Dendritic cell treated with granulocyte-macrophage colony-stimulating factor and Interleukin-4, amounts not matched to agents 40 ng/mL and 50 ng/mL, for 4 days (primary cell): ENCODE measurements at regions not wholly inside any gene's neighbourhood (a gene's known extent, or its start where the extent isn't known, plus 50 kb on each side); places are given as distances from the start of the nearest gene placed in this dataset.

Source experiments
- H3K27ac Mint-ChIP-seq: one replicate; pipeline ENCODE4 v1.8.0; 2022; ENCODE audit warnings: mild to moderate bottlenecking, mixed read lengths
- H3K27me3 Mint-ChIP-seq: one replicate; pipeline ENCODE4 v1.8.0; 2022; ENCODE audit warnings: mild to moderate bottlenecking, mixed read lengths
- H3K36me3 Mint-ChIP-seq: one replicate; pipeline ENCODE4 v1.8.0; 2022; ENCODE audit warnings: low read depth, mixed read lengths
- H3K4me1 Mint-ChIP-seq: one replicate; pipeline ENCODE4 v1.8.0; 2022; ENCODE audit warnings: low read depth, mixed read lengths
- H3K4me3 Mint-ChIP-seq: one replicate; pipeline ENCODE4 v1.8.0; 2022; ENCODE audit warnings: mild to moderate bottlenecking, moderate library complexity, mixed read lengths
- H3K9me3 Mint-ChIP-seq: one replicate; pipeline ENCODE4 v1.8.0; 2022; ENCODE audit warnings: mixed read lengths
- intact Hi-C: fragments of 100-400 bp; cut with micrococcal nuclease; formaldehyde crosslinking; loops from one replicate; pipeline ENCODE4 v1.15.0; 2022

DNA sequence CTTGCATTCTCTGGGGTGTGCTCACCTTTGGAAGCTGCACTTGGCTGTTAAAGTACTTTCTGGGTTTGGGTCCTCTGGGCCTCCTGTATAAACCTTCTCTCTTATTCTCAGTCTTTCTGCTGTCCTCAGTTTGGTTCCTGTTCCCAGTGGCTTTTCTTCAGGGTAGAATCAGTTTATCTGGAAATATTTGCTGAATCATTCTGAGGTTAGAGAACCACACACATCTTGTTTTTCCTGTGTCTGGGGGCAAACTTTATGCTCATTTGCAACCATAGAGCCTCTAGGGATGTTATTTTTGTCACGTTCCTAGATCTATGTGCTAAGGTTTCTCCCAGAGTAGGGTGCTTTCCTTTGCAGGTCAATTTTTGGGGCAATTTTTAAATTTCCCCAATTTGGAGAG, 224.3 kb upstream of the C11orf87 start:
- Mint-ChIP-seq H3K9me3 (peaks cover 11% of the 10 kb centered on the region), H3K27me3 (no peaks in the 10 kb centered on the region), H3K27ac (no peak overlapping the region), H3K4me3 (no peak overlapping the region), H3K36me3 (no peaks in the 10 kb centered on the region), H3K4me1 (no peaks in the 10 kb centered on the region)
- intact Hi-C loops, result no loop called here

DNA sequence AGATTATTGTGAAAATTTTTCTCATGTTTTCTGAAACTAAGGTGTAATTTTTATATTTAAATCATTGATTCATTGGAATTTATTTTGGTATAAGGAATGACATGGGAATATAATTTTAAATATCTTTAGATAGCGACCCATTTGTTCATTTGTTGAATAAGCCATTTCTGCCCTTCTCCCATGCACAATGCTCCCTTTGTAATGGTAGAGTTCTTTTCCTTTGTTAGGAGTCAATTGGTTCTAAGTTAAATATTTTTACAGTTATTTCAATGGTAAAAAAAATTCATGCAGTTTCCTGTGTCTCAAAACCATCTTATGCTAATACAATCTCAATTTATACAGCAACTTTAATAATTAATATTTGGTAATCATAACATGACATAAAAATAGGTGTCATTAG, 218.8 kb upstream of the C11orf87 start:
- intact Hi-C loops, result no loop called here
- no peaks in the 10 kb centered on the region for H3K4me1 Mint-ChIP-seq
- H3K4me3 Mint-ChIP-seq, result no peak overlapping the region
- peaks cover 14% of the 10 kb centered on the region for H3K9me3 Mint-ChIP-seq
- no peaks in the 10 kb centered on the region for H3K27me3 Mint-ChIP-seq
- no peaks in the 10 kb centered on the region for H3K36me3 Mint-ChIP-seq
- H3K27ac Mint-ChIP-seq, result no peak overlapping the region

DNA sequence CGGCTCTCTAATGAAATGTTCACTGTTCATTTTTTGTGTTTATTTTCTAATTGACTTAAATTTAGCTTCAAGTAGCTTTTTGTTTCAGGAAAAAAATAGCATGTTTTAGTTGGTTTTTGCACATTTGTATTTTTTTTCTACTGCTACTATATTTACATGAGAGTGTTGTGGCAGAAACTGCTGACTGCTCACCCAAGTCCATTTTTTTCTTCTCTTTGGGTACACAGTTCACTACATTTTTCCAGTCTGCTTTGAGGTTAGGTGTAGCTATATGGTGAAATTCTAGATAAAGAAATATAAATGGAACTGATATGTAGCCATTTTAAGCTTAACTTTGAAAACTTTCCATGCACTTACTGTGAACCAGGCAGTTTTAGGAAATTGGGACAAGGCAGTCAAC, 216.7 kb upstream of the C11orf87 start:
- H3K4me3 Mint-ChIP-seq, result no peak overlapping the region
- H3K27me3 Mint-ChIP-seq, result no peaks in the 10 kb centered on the region
- intact Hi-C loops, result no loop called here
- H3K9me3 Mint-ChIP-seq, result peaks cover 14% of the 10 kb centered on the region
- H3K27ac Mint-ChIP-seq, result no peak overlapping the region
- no peaks in the 10 kb centered on the region for H3K36me3 Mint-ChIP-seq
- no peaks in the 10 kb centered on the region for H3K4me1 Mint-ChIP-seq

DNA sequence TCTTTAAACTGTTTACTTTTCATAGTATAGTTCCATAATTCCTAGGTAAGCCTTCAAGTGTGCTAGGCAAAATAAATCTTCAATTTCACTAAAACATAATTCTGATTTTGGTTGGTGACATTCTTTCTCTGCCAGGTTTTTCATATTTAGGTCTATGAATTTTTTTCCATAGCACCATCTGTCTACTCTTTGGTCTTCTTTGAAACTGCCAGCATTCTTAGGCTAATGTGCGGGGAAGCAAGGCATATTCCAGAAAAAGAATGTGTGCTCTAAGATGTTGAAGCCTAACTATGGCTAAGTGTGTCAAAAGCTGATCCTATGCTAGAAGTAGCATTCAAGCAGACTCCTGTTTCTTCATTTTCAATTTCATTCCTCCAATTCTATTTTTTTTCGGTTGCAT, 213.9 kb upstream of the C11orf87 start:
- H3K36me3 Mint-ChIP-seq, result no peaks in the 10 kb centered on the region
- H3K4me1 Mint-ChIP-seq, result no peaks in the 10 kb centered on the region
- no peaks in the 10 kb centered on the region for H3K27me3 Mint-ChIP-seq
- H3K4me3 Mint-ChIP-seq, result no peak overlapping the region
- intact Hi-C loops, result no loop called here
- peaks cover 29% of the 10 kb centered on the region for H3K9me3 Mint-ChIP-seq
- H3K27ac Mint-ChIP-seq, result no peak overlapping the region

DNA sequence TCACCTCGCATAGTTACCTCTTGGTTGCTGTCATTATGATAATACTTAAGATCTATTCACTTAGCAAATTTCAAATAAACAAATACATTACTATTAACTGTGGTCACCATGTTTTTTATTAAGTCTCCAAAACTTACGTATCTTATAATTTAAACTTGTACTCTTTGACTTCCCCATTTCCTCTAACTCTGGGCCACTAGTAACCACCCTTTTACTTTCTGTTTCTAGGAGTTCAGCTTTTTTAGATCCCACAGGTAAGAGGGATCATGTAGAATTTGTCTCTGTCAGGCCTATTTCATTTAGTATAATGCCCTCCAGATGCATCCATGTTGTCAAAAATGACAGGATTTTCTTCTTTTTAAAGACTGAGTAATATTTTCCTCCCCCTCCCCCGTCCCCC, 212.4 kb upstream of the C11orf87 start:
- no peak overlapping the region for H3K27ac Mint-ChIP-seq
- H3K4me1 Mint-ChIP-seq, result no peaks in the 10 kb centered on the region

DNA sequence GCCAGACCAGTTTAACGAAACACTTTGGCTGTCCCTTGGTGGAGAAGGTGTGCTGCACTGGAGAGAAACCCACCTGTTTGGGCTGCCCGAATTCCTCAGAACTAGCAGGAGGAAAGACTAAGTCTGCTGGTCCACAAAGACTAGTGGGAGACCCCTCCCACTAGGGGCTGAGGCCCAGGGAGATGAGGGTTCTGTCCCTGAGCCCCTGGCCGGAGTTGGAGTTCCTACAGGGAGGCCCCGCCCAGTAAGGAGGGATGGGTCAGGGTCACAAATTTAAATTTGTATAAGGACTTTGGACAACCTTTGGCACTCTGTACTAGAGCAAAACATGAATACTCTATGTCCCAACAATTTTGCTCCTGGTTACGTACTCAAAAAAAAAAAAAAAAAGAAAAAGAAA, 200.8 kb upstream of the C11orf87 start:
- Mint-ChIP-seq H3K27me3 (no peaks in the 10 kb centered on the region), H3K9me3 (peaks cover 51% of the 10 kb centered on the region), H3K36me3 (no peaks in the 10 kb centered on the region), H3K4me3 (no peak overlapping the region), H3K4me1 (no peaks in the 10 kb centered on the region), H3K27ac (no peak overlapping the region)
- intact Hi-C loops, result no loop called here

More for the DNA sequence above, 212.4 kb upstream of the C11orf87 start:
- no peak overlapping the region for H3K4me3 Mint-ChIP-seq
- H3K36me3 Mint-ChIP-seq, result no peaks in the 10 kb centered on the region
- intact Hi-C loops, result no loop called here
- H3K27me3 Mint-ChIP-seq, result no peaks in the 10 kb centered on the region
- peaks cover 29% of the 10 kb centered on the region for H3K9me3 Mint-ChIP-seq

DNA sequence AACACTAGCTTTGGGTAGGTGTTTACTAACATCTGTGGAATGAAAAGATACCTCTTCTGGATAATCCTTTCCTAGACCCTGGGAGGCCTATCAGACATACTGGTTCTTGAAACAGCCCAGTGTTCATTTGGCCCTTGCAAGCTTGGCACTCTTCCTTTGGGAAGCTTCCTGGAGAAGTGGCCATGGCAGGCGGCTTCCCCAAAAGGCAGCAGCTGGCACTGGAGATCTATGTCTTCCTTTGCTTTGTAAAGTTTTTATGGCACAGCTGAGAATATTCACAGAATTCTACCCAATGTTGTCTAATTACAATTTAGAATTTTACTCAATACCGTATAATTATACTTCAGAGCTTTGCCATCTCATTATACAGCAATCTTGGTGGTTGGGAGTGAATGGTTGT, 199.2 kb upstream of the C11orf87 start:
- Mint-ChIP-seq H3K9me3 (peaks cover 42% of the 10 kb centered on the region), H3K27ac (no peak overlapping the region), H3K27me3 (no peaks in the 10 kb centered on the region), H3K4me3 (no peak overlapping the region), H3K4me1 (no peaks in the 10 kb centered on the region), H3K36me3 (no peaks in the 10 kb centered on the region)
- intact Hi-C loops, result no loop called here

DNA sequence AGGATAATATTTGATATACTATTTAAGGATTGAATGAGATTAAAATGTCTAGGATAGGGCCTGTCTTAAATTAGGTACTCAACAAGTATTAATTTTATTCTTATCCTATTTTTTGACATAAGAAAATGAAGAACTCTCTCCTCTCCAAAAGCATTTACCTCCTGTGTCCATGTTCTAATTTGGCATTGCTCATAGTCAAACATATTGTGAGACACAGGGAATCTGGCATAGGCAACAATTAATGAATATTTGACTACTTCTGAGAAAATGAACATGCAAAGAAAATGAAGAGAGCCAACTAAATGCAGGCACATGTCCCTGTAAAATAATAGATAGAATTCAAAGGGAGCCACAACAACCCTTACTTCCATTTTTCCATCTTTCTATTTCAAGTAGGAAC, 198.5 kb upstream of the C11orf87 start:
- intact Hi-C loops, result no loop called here
- no peaks in the 10 kb centered on the region for H3K4me1 Mint-ChIP-seq
- no peak overlapping the region for H3K4me3 Mint-ChIP-seq
- H3K27me3 Mint-ChIP-seq, result no peaks in the 10 kb centered on the region
- H3K9me3 Mint-ChIP-seq, result peaks cover 36% of the 10 kb centered on the region
- H3K27ac Mint-ChIP-seq, result no peak overlapping the region
- no peaks in the 10 kb centered on the region for H3K36me3 Mint-ChIP-seq

DNA sequence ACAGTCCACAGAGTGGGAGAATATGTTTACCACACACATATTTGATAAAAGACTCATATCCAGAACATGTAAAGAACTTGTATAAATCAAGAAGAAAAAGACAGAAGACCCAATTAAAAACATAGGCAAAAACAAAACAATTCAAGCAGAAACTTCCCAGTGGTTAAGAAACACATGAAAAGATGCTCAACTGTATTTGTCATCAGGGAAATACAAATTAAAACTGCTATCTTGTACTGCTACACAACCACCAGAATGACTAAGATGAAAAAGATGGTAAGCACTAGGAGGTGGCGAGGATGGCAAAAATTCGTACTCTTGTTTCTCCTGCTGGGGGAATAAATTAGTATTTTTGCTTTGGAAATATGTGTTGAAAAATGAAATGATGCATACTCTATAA, 192.3 kb upstream of the C11orf87 start:
- Mint-ChIP-seq H3K36me3 (no peaks in the 10 kb centered on the region), H3K27me3 (no peaks in the 10 kb centered on the region), H3K27ac (no peak overlapping the region), H3K9me3 (no peaks in the 10 kb centered on the region), H3K4me3 (no peak overlapping the region), H3K4me1 (no peaks in the 10 kb centered on the region)
- intact Hi-C loops, result no loop called here

DNA sequence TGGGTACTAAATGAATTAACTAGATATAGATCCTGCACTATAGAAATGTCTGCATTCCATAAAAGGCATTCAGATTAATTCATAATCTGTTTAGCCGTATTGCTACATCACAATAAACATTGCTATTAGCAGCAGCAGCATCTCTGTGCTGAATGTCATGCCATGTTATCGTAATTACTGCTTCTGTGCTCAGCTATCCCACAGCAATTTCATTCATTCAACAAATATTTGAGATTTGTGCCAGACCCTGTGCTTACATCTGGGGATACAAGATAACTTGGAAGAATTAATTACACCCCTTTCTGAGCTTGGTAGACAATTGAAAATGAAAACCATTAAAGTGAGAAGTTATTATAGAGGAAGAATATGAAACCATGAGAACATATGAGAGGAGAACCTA, 185.8 kb upstream of the C11orf87 start:
- Mint-ChIP-seq H3K27me3 (no peaks in the 10 kb centered on the region), H3K4me1 (no peaks in the 10 kb centered on the region), H3K36me3 (no peaks in the 10 kb centered on the region), H3K9me3 (peaks cover 18% of the 10 kb centered on the region), H3K4me3 (no peak overlapping the region), H3K27ac (no peak overlapping the region)
- intact Hi-C loops, result no loop called here

DNA sequence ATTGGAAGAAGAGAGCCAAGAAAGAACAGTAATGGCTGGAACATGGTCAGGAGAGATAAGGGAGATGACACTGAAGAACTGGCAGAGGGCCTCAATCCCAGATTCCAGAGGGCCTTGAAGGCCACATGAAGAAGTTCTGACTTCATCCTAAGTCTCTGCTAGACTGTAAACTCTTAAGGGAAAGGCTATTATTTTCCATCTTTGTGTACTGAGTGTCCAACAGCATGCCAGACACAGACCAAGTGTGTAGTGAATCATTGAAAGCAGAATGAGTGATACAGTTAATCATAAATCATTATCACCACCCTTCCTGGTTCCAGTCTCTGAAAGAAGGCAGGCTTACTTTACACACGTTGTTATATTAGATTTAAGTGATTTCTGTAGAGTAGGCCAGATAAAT, 185.3 kb upstream of the C11orf87 start:
- intact Hi-C loops, result no loop called here
- H3K9me3 Mint-ChIP-seq, result peaks cover 18% of the 10 kb centered on the region
- no peaks in the 10 kb centered on the region for H3K36me3 Mint-ChIP-seq
- no peaks in the 10 kb centered on the region for H3K27me3 Mint-ChIP-seq
- H3K4me3 Mint-ChIP-seq, result no peak overlapping the region
- no peak overlapping the region for H3K27ac Mint-ChIP-seq
- H3K4me1 Mint-ChIP-seq, result no peaks in the 10 kb centered on the region

DNA sequence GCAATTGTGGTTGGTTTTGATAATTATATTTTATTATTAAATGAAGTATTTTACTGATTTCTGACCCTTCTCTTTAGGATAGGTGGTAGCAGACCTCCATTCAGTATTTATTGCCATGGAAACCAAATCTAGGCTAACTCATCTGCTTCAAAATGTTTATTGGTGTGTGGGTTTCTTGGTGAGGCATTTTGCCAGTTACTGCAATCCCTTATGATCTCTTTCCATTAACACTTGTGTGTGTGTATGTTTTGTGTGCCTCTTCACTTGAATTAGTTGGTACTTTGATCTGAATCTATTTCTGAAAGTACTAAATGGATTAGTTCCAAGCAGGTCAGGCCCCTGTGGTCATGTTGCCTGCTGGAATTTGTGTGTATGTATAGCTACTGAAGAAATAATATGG, 184.4 kb upstream of the C11orf87 start:
- intact Hi-C loops, result no loop called here
- H3K36me3 Mint-ChIP-seq, result no peaks in the 10 kb centered on the region
- H3K4me1 Mint-ChIP-seq, result no peaks in the 10 kb centered on the region
- H3K27me3 Mint-ChIP-seq, result no peaks in the 10 kb centered on the region
- H3K4me3 Mint-ChIP-seq, result no peak overlapping the region
- H3K9me3 Mint-ChIP-seq, result peaks cover 18% of the 10 kb centered on the region
- no peak overlapping the region for H3K27ac Mint-ChIP-seq

DNA sequence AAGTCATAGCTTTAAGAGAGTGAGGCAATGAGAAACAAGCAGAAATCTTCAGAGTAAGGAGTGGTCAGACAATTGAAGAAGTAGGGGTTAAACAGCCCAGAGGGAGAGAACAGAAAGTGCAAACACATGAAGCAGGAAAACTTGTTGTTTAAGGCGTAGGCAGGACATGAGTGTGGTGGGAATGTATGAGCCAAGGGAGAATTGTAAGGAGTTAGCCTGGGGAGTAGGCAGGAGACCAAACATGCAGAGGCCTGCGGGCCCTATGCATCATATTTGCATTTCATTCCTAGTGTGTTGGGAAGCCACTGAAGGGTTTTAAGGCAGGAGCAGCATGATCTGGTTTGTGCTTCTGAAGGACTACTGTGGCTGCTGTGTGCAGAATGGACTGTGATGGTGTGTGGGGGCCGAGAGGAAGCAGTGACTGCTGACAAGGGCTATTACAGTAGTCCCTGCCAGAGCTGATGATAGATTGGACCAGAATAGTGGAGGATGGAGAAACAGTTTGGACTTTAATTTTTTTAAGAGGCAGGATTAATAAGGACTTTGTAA, 179.9 kb upstream of the C11orf87 start:
- Mint-ChIP-seq H3K4me3 (no peak overlapping the region), H3K36me3 (no peaks in the 10 kb centered on the region), H3K27me3 (no peaks in the 10 kb centered on the region), H3K9me3 (peaks cover 27% of the 10 kb centered on the region), H3K4me1 (no peaks in the 10 kb centered on the region), H3K27ac (no peak overlapping the region)
- intact Hi-C loops, result no loop called here

DNA sequence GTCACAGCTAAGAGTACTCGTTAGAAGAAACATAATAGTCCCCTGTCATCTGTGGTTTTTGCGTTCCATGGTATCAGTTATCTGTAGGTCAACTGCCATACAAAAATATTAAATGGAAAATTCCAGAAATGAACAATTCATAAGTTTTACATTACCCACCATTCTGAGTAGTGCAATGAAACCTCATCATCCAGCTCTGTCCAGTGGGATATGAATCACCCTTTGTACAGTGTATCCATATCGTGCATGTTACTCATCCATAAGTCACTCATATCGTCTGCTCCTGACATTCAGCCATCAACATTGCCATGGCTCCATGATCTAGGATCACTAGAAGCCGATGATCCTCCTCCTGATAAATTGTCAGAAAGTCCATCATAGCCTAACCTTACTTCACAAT, 174.9 kb upstream of the C11orf87 start:
- H3K9me3 Mint-ChIP-seq, result peaks cover 14% of the 10 kb centered on the region
- no peak overlapping the region for H3K27ac Mint-ChIP-seq
- H3K4me1 Mint-ChIP-seq, result no peaks in the 10 kb centered on the region
- no peaks in the 10 kb centered on the region for H3K36me3 Mint-ChIP-seq
- intact Hi-C loops, result no loop called here
- no peak overlapping the region for H3K4me3 Mint-ChIP-seq
- H3K27me3 Mint-ChIP-seq, result no peaks in the 10 kb centered on the region

DNA sequence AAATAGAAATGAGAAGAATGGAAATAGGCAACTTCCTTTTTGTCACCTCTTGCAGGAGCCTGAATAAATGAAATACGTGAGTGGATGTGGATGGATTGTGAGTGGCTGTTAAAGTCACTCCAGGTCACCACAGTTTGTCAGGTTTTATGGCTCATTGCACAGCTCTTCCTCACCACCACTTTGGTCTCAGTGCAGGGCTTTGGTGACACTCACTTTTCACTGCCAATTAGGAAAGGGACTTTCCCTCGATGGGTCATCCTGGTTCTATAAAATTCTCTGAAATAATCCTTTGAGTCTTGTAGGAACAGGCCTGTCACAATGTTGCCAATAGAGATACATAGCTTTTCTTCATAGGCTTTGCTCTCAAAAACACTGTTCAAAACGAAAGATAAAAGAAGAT, 172.4 kb upstream of the C11orf87 start:
- no peak overlapping the region for H3K4me3 Mint-ChIP-seq
- H3K27ac Mint-ChIP-seq, result no peak overlapping the region
- no peaks in the 10 kb centered on the region for H3K27me3 Mint-ChIP-seq
- no peaks in the 10 kb centered on the region for H3K4me1 Mint-ChIP-seq
- intact Hi-C loops, result no loop called here
- peaks cover 14% of the 10 kb centered on the region for H3K9me3 Mint-ChIP-seq
- H3K36me3 Mint-ChIP-seq, result no peaks in the 10 kb centered on the region
